ENCODE measurements at regions not wholly inside any gene's neighbourhood (a gene's known extent, or its start where the extent isn't known, plus 50 kb on each side); places are given as distances from the start of the nearest gene placed in this dataset.
"Not testable (repeated sequence)": the region's sequence is repeated elsewhere in the genome, so short reads cannot be mapped to it uniquely, and the experiment has no call there.

DNA sequence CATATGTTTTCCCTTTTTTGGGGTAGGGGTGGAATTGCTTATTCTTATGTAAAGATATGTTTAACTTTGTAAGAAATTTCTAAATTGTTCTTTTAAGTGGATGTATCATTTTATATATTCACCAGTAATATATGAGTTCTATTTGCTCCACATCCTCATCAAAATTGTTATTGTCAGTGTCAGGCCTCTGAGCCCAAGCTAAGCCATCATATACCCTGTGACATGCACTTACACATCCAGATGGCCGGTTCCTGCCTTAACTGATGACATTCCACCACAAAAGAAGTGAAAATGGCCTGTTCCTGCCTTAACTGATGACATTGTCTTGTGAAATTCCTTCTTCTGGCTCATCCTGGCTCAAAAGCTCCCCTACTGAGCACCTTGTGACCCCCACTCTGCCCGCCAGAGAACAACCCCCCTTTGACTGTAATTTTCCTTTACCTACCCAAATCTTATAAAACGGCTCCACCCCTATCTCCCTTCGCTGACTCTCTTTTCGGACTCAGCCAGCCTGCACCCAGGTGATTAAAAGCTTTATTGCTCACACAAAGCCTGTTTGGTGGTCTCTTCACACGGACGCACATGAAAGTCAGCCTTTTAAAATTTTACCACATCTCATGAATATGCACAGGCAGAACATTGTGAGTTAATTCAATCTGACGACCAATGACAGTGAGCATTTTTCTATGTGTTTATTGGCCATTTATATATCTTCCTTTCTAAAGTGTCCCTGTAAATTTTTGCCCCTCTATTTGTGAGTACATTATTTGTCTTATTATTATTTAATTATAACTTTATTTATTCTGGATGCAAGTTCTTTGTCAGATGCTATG, 176.8 kb downstream of the CDC14C start:
- CTCF ChIA-PET, DNase-seq, POLR2A ChIA-PET: not testable (repeated sequence)

DNA sequence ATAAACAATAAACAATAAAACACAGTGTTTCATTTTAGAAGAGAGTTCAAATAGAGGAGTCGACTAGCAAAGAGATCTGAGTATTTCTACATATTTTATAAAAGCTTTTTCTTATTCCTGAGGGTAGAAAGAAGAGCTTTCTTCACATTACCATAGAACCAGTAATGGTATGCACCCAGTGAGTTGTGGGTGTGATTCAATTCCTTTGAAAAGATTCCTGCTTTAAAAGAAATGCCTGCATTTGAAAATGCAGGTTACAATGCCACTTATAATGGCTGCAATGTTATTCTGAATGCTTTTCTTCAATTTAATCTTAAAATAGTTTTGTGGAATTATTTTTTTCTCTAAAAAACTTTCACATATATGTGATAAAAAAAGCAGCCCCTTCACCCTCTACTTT, 178.1 kb downstream of the CDC14C start:
- DNase-seq: no peak
- CTCF ChIA-PET: no interaction called here
- POLR2A ChIA-PET: no interaction called here
- no peaks in the 10 kb centered on the region for H3K4me1 Mint-ChIP-seq
- no peaks in the 10 kb centered on the region for H3K27me3 Mint-ChIP-seq
- Histone ChIP-seq H3K27me3 (ENCODE audit: control insufficient read depth in 2 of 2, insufficient read depth in 2 of 2, low read length in 2 of 2) (no peaks in the 10 kb centered on the region), H3K27ac (ENCODE audit: low read depth, low read length) (no peak overlapping the region), H3K4me3 (ENCODE audit: low read length) (no peak overlapping the region), H3K36me3 (ENCODE audit: control insufficient read depth in 2 of 3, insufficient read depth in 3 of 3, low read length in 3 of 3) (no peaks in the 10 kb centered on the region), H3K9me3 (ENCODE audit: control insufficient read depth in 2 of 3, low read length in 3 of 3) (peaks cover 0 to 2% (median 0%) of the 10 kb centered on the region in 3 experiments), H3K4me1 (ENCODE audit: control insufficient read depth in 2 of 2, insufficient read depth in 2 of 2, low read length in 2 of 2) (no peaks in the 10 kb centered on the region)
- ATAC-seq: no peak
- intact Hi-C loops (cut with micrococcal nuclease): no loop called here
- H3K4me3 Mint-ChIP-seq: no peak overlapping the region
- H3K9me3 Mint-ChIP-seq: peaks cover 0 to 12% (median 6%) of the 10 kb centered on the region in 11 donors
- no peaks in the 10 kb centered on the region for H3K36me3 Mint-ChIP-seq
- no peak overlapping the region for H3K27ac Mint-ChIP-seq

More for the DNA sequence above, 176.8 kb downstream of the CDC14C start:
- ATAC-seq; H3K4me1 Mint-ChIP-seq; H3K9me3 ChIP-seq (ENCODE audit: control insufficient read depth in 2 of 3, low read length in 3 of 3); intact Hi-C loops (cut with micrococcal nuclease); H3K4me1 ChIP-seq (ENCODE audit: control insufficient read depth in 2 of 2, insufficient read depth in 2 of 2, low read length in 2 of 2); H3K36me3 ChIP-seq (ENCODE audit: control insufficient read depth in 2 of 3, insufficient read depth in 3 of 3, low read length in 3 of 3); H3K27ac Mint-ChIP-seq; H3K27me3 Mint-ChIP-seq; H3K4me3 ChIP-seq (ENCODE audit: low read length); H3K9me3 Mint-ChIP-seq; H3K36me3 Mint-ChIP-seq; H3K27ac ChIP-seq (ENCODE audit: low read depth, low read length); H3K4me3 Mint-ChIP-seq; H3K27me3 ChIP-seq (ENCODE audit: control insufficient read depth in 2 of 2, insufficient read depth in 2 of 2, low read length in 2 of 2): not testable (repeated sequence)

DNA sequence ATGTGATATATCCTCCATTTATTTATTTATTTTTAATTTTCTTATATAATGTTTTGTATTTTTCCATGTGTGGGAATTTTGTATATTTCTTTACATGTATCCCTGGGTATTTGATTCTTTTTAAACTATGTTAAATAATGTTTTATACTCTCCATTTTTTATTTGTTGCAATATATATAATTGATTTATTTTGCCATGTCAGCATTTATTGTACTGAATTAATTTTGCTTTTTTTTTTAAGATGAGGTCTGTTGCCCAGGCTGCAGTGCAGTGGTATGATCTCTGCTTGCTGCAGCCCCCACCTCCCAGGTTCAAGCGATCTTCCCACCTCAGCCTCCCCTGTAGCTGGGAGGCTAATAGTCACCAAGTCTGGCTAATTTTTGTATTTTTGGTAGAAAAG, 187.4 kb downstream of the CDC14C start:
- H3K36me3 Mint-ChIP-seq: peaks cover 0 to 3% (median 0%) of the 10 kb centered on the region in 5 donors
- Histone ChIP-seq H3K4me3 (ENCODE audit: low read length) (no peak overlapping the region), H3K27ac (ENCODE audit: low read depth, low read length) (no peak overlapping the region), H3K4me1 (ENCODE audit: control insufficient read depth in 2 of 2, insufficient read depth in 2 of 2, low read length in 2 of 2) (no peaks in the 10 kb centered on the region), H3K36me3 (ENCODE audit: control insufficient read depth in 2 of 3, insufficient read depth in 3 of 3, low read length in 3 of 3) (no peaks in the 10 kb centered on the region), H3K9me3 (ENCODE audit: control insufficient read depth in 2 of 3, low read length in 3 of 3) (no peaks in the 10 kb centered on the region), H3K27me3 (ENCODE audit: control insufficient read depth in 2 of 2, insufficient read depth in 2 of 2, low read length in 2 of 2) (no peaks in the 10 kb centered on the region)
- H3K4me3 Mint-ChIP-seq: no peak overlapping the region
- CTCF ChIA-PET: no interaction called here
- DNase-seq (no peak), ATAC-seq (no peak)
- intact Hi-C loops (cut with micrococcal nuclease): no loop called here
- H3K27me3 Mint-ChIP-seq: no peaks in the 10 kb centered on the region
- no peaks in the 10 kb centered on the region for H3K4me1 Mint-ChIP-seq
- H3K27ac Mint-ChIP-seq: no peak overlapping the region
- H3K9me3 Mint-ChIP-seq: peaks cover 4 to 32% (median 10%) of the 10 kb centered on the region in 11 donors
- POLR2A ChIA-PET: no interaction called here

DNA sequence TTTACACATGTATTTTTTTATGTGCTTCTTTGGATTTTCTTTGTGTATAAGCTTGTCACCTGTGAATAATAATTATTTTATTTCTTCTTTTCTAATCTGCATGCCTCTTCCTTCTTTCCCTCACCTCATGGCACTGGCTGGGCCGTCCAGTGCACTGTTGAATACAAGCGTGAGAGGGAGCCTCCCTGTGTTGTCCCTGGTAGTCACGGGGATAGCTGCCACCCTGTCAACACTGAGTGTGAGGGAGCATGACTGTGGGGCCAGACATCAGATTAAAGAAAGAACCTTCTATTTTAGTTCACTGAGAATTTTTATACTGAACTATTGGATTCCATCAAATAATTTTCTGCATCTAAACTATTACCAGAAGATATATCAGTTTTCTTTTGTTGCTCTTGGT, 187.9 kb downstream of the CDC14C start:
- Mint-ChIP-seq H3K27ac (no peak overlapping the region), H3K4me3 (no peak overlapping the region)
- no peak overlapping the region for H3K4me3 ChIP-seq (ENCODE audit: low read length)

DNA sequence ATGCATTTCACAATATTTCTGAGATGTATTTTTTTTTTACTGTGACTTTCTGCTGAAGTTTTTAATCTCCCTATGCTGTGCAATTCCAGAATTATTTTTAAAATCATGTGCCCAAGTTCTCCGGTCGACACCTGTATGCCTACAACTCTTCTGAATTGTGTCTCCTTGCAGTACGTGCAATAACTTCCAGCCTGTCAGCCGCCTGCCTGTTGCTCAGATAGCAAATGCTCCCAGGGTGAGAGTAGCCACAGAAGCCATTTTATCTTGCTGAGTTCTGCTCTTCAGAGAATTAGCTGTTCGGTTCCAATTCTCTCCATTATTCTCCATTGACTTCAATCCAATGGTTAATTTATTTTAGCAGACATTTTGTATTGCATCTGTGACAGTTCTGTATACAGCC, 188.3 kb downstream of the CDC14C start:
- Mint-ChIP-seq H3K27ac (no peak overlapping the region), H3K9me3 (peaks cover 3 to 24% (median 7%) of the 10 kb centered on the region in 11 donors), H3K4me3 (no peak overlapping the region), H3K36me3 (peaks cover 0 to 3% (median 0%) of the 10 kb centered on the region in 5 donors), H3K27me3 (no peaks in the 10 kb centered on the region), H3K4me1 (no peaks in the 10 kb centered on the region)
- Histone ChIP-seq H3K27me3 (ENCODE audit: control insufficient read depth in 2 of 2, insufficient read depth in 2 of 2, low read length in 2 of 2) (no peaks in the 10 kb centered on the region), H3K27ac (ENCODE audit: low read depth, low read length) (no peak overlapping the region), H3K36me3 (ENCODE audit: control insufficient read depth in 2 of 3, insufficient read depth in 3 of 3, low read length in 3 of 3) (no peaks in the 10 kb centered on the region), H3K4me1 (ENCODE audit: control insufficient read depth in 2 of 2, insufficient read depth in 2 of 2, low read length in 2 of 2) (no peaks in the 10 kb centered on the region), H3K4me3 (ENCODE audit: low read length) (no peak overlapping the region), H3K9me3 (ENCODE audit: control insufficient read depth in 2 of 3, low read length in 3 of 3) (no peaks in the 10 kb centered on the region)
- DNase-seq (no peak), ATAC-seq (no peak)
- ChIA-PET CTCF (no interaction called here), POLR2A (no interaction called here)
- intact Hi-C loops (cut with micrococcal nuclease): no loop called here

More for the DNA sequence above, 187.9 kb downstream of the CDC14C start:
- no peaks in the 10 kb centered on the region for H3K36me3 ChIP-seq (ENCODE audit: control insufficient read depth in 2 of 3, insufficient read depth in 3 of 3, low read length in 3 of 3)
- no peaks in the 10 kb centered on the region for H3K27me3 ChIP-seq (ENCODE audit: control insufficient read depth in 2 of 2, insufficient read depth in 2 of 2, low read length in 2 of 2)
- ATAC-seq (no peak), DNase-seq (no peak)
- H3K9me3 Mint-ChIP-seq: peaks cover 3 to 27% (median 7%) of the 10 kb centered on the region in 11 donors
- no peaks in the 10 kb centered on the region for H3K4me1 ChIP-seq (ENCODE audit: control insufficient read depth in 2 of 2, insufficient read depth in 2 of 2, low read length in 2 of 2)
- POLR2A ChIA-PET: no interaction called here
- CTCF ChIA-PET: no interaction called here
- H3K36me3 Mint-ChIP-seq: peaks cover 0 to 3% (median 0%) of the 10 kb centered on the region in 5 donors
- H3K27ac ChIP-seq (ENCODE audit: low read depth, low read length): no peak overlapping the region
- intact Hi-C loops (cut with micrococcal nuclease): no loop called here
- H3K27me3 Mint-ChIP-seq: no peaks in the 10 kb centered on the region
- no peaks in the 10 kb centered on the region for H3K4me1 Mint-ChIP-seq
- no peaks in the 10 kb centered on the region for H3K9me3 ChIP-seq (ENCODE audit: control insufficient read depth in 2 of 3, low read length in 3 of 3)

DNA sequence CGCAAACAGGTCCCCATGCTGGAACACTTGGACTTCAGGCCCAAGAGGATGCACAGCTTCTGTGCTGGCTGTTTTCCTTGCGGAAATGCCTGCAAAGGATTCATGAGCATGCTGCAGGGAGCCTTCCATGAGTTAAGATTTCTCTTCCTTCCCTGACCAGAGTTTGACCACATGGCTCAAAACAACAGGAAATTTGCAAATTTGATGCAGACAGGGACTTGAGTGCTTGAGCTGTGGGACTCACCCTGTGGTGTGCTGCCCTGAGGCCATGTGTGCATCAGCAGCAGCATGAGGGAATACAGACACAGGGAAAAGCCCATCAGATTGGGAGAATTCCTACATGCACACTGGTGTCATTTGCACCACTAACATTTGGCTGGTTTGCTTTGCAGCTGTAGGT, 195.4 kb downstream of the CDC14C start:
- Mint-ChIP-seq H3K27me3 (no peaks in the 10 kb centered on the region), H3K4me3 (no peak overlapping the region), H3K36me3 (no peaks in the 10 kb centered on the region), H3K27ac (no peak overlapping the region), H3K4me1 (no peaks in the 10 kb centered on the region), H3K9me3 (peaks cover 2 to 14% (median 6%) of the 10 kb centered on the region in 11 donors)
- ATAC-seq (no peak), DNase-seq (no peak)
- POLR2A ChIA-PET: no interaction called here
- no peaks in the 10 kb centered on the region for H3K27me3 ChIP-seq (ENCODE audit: control insufficient read depth in 2 of 2, insufficient read depth in 2 of 2, low read length in 2 of 2)
- no peak overlapping the region for H3K4me3 ChIP-seq (ENCODE audit: low read length)
- H3K27ac ChIP-seq (ENCODE audit: low read depth, low read length): no peak overlapping the region
- H3K9me3 ChIP-seq (ENCODE audit: control insufficient read depth in 2 of 3, low read length in 3 of 3): no peaks in the 10 kb centered on the region
- CTCF ChIA-PET: no interaction called here
- no peaks in the 10 kb centered on the region for H3K36me3 ChIP-seq (ENCODE audit: control insufficient read depth in 2 of 3, insufficient read depth in 3 of 3, low read length in 3 of 3)
- H3K4me1 ChIP-seq (ENCODE audit: control insufficient read depth in 2 of 2, insufficient read depth in 2 of 2, low read length in 2 of 2): no peaks in the 10 kb centered on the region
- intact Hi-C loops (cut with micrococcal nuclease): no loop called here

DNA sequence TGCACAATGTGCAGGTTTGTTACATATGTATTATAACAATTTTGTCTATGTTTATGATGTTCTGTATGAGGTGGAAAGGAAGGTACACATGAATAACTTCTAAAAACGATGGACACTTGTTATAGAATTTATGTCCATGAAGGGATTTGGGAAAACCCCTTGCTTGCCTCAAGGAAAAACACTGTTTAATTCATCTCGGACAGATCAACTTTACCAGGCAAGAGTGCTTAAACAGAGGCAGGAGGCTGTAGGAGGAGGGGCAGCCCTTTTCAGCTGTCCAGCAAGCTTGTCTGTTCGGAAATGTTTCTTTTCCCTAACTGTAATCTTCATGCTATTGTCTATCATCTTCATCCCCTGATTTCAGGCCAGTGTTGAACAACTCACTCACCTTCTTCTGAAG, 200.9 kb downstream of the CDC14C start:
- Histone ChIP-seq H3K36me3 (ENCODE audit: control insufficient read depth in 2 of 3, insufficient read depth in 3 of 3, low read length in 3 of 3) (no peaks in the 10 kb centered on the region), H3K4me1 (ENCODE audit: control insufficient read depth in 2 of 2, insufficient read depth in 2 of 2, low read length in 2 of 2) (no peaks in the 10 kb centered on the region), H3K27me3 (ENCODE audit: control insufficient read depth in 2 of 2, insufficient read depth in 2 of 2, low read length in 2 of 2) (no peaks in the 10 kb centered on the region), H3K27ac (ENCODE audit: low read depth, low read length) (no peak overlapping the region), H3K4me3 (ENCODE audit: low read length) (no peak overlapping the region), H3K9me3 (ENCODE audit: control insufficient read depth in 2 of 3, low read length in 3 of 3) (no peaks in the 10 kb centered on the region)
- Mint-ChIP-seq H3K36me3 (no peaks in the 10 kb centered on the region), H3K4me1 (no peaks in the 10 kb centered on the region), H3K4me3 (no peak overlapping the region), H3K9me3 (peaks cover 0 to 15% (median 8%) of the 10 kb centered on the region in 11 donors), H3K27ac (no peak overlapping the region), H3K27me3 (no peaks in the 10 kb centered on the region)
- CTCF ChIA-PET: no interaction called here
- POLR2A ChIA-PET: no interaction called here
- intact Hi-C loops (cut with micrococcal nuclease): no loop called here
- ATAC-seq (no peak), DNase-seq (no peak)
